ENCODE measurements at regions not wholly inside any gene's neighbourhood (a gene's known extent, or its start where the extent isn't known, plus 50 kb on each side); places are given as distances from the start of the nearest gene placed in this dataset.
"Not testable (repeated sequence)": the region's sequence is repeated elsewhere in the genome, so short reads cannot be mapped to it uniquely, and the experiment has no call there.

- not testable (repeated sequence) for DNase-seq
These were observed 111.4 kb upstream of the METTL9 start for GRCh38 chr16:21487956-21488355.

- not testable (repeated sequence) for DNase-seq
These were observed 100.3 kb upstream of the METTL9 start for GRCh38 chr16:21499046-21499445.

GRCh38 chr16:21501223-21501868 lies 98.0 kb upstream of the METTL9 start:
- peak; percentile 63 for DNase-seq

- peak; percentile 89 for DNase-seq
These were observed 97.3 kb upstream of the METTL9 start for GRCh38 chr16:21501869-21502667.

GRCh38 chr16:21503574-21503920 lies 95.8 kb upstream of the METTL9 start:
- DNase-seq = peak; percentile 2

GRCh38 chr16:21503941-21504832 lies 95.2 kb upstream of the METTL9 start:
- DNase-seq = peak; percentile 3

- not testable (repeated sequence) for DNase-seq
These were observed 93.4 kb upstream of the METTL9 start for GRCh38 chr16:21505751-21506520.

- DNase-seq = peak; percentile 59
These were observed 92.4 kb upstream of the METTL9 start for GRCh38 chr16:21506857-21507456.

- not testable (repeated sequence) for DNase-seq
These were observed 91.6 kb upstream of the METTL9 start for GRCh38 chr16:21507631-21508305.

- DNase-seq = not testable (repeated sequence)
These were observed 90.5 kb upstream of the METTL9 start for GRCh38 chr16:21508661-21509436.

GRCh38 chr16:21509437-21510086 lies 89.8 kb upstream of the METTL9 start:
- DNase-seq = not testable (repeated sequence)

GRCh38 chr16:21510869-21511255 lies 88.5 kb upstream of the METTL9 start:
- DNase-seq = not testable (repeated sequence)

- DNase-seq = not testable (repeated sequence)
These were observed 87.8 kb upstream of the METTL9 start for GRCh38 chr16:21511315-21512210.

- not testable (repeated sequence) for DNase-seq
These were observed 86.8 kb upstream of the METTL9 start for GRCh38 chr16:21512280-21513192.

- DNase-seq = not testable (repeated sequence)
These were observed 86.0 kb upstream of the METTL9 start for GRCh38 chr16:21513337-21513741.

- DNase-seq = not testable (repeated sequence)
These were observed 85.4 kb upstream of the METTL9 start for GRCh38 chr16:21513812-21514473.

- not testable (repeated sequence) for DNase-seq
These were observed 84.9 kb upstream of the METTL9 start for GRCh38 chr16:21514474-21514840.
